Immature natural killer cell (primary cell): ENCODE measurements at regions not wholly inside any gene's neighbourhood (a gene's known extent, or its start where the extent isn't known, plus 50 kb on each side); places are given as distances from the start of the nearest gene placed in this dataset.

Source experiments
- DNase-seq, 3 donors: peaks; one replicate each; pipeline ENCODE4 v3.0.0; 2022; ENCODE audit warnings: mixed read lengths in 1 of 3
- H3K27ac Mint-ChIP-seq, 6 donors: one replicate each; pipeline ENCODE4 v1.8.0; 2020; ENCODE audit warnings: mixed read lengths in 6 of 6, mild to moderate bottlenecking in 5 of 6, inconsistent platforms in 4 of 6, moderate library complexity in 3 of 6
- H3K27me3 Mint-ChIP-seq, 3 donors: one replicate each; pipeline ENCODE4 v1.8.0; 2020 to 2021; ENCODE audit warnings: low read depth in 3 of 3, mild to moderate bottlenecking in 3 of 3, mixed read lengths in 3 of 3, moderate library complexity in 3 of 3, inconsistent platforms in 1 of 3
- H3K36me3 Mint-ChIP-seq, 3 donors: one replicate each; pipeline ENCODE4 v1.8.0; 2020; ENCODE audit warnings: mixed read lengths in 3 of 3, inconsistent platforms in 2 of 3, mild to moderate bottlenecking in 2 of 3
- H3K4me1 Mint-ChIP-seq, 2 donors: one replicate each; pipeline ENCODE4 v1.8.0; 2020; ENCODE audit warnings: inconsistent platforms in 2 of 2, mild to moderate bottlenecking in 2 of 2, mixed read lengths in 2 of 2, moderate library complexity in 1 of 2
- H3K4me3 Mint-ChIP-seq, 5 donors: one replicate each; pipeline ENCODE4 v1.8.0; 2020; ENCODE audit warnings: mild to moderate bottlenecking in 5 of 5, mixed read lengths in 5 of 5, inconsistent platforms in 3 of 5, moderate library complexity in 3 of 5
- H3K9me3 Mint-ChIP-seq, 6 donors: one replicate each; pipeline ENCODE4 v1.8.0; 2020; ENCODE audit warnings: mild to moderate bottlenecking in 6 of 6, mixed read lengths in 6 of 6, inconsistent platforms in 4 of 6, moderate library complexity in 3 of 6

GRCh38 chr13:74921326-74921725, 560.6 kb downstream of the TBC1D4 start:
- H3K27ac Mint-ChIP-seq: peak overlapping the region in 2 of 6 donors; percentile 20 to 60
- peaks cover 19 to 27% of the 10 kb centered on the region in 2 donors for H3K4me1 Mint-ChIP-seq

DNA sequence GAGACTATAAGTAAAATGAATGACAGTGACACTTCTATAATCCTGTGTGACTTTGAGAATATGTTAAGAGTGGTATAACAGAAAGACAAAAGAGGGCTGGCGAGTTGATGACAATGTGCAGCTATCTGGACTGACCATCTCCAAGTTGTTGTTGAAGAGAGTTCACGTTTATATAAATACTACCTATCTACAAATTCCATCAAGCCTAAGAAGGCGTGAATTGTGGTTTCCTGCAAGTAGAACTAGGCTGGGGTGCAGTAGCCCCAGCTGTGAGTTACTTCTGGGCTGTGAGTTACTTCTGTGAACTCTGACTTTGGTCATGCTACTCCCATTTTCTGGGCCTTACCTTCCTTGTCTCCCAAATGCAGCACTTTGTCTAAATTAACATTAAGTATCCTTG, 561.0 kb downstream of the TBC1D4 start:
- Mint-ChIP-seq H3K36me3 (no peaks in the 10 kb centered on the region), H3K27me3 (peaks cover 0 to 2% (median 1%) of the 10 kb centered on the region in 3 donors), H3K27ac (peak overlapping the region in 4 of 6 donors; percentile 18 to 64 (median 40)), H3K4me3 (peak overlapping the region in 3 of 5 donors; percentile 20 to 44 (median 30)), H3K9me3 (peaks cover 0 to 6% (median 3%) of the 10 kb centered on the region in 6 donors), H3K4me1 (peaks cover 19 to 27% of the 10 kb centered on the region in 2 donors)
- peak; percentile 6 to 40 (median 17) for DNase-seq

More at GRCh38 chr13:74921326-74921725, 560.6 kb downstream of the TBC1D4 start:
- H3K27me3 Mint-ChIP-seq: peaks cover 0 to 2% (median 1%) of the 10 kb centered on the region in 3 donors
- no peak for DNase-seq
- peak overlapping the region in 3 of 5 donors; percentile 20 to 44 (median 30) for H3K4me3 Mint-ChIP-seq
- H3K9me3 Mint-ChIP-seq: peaks cover 0 to 10% (median 4%) of the 10 kb centered on the region in 6 donors
- peaks cover 0 to 4% (median 0%) of the 10 kb centered on the region in 3 donors for H3K36me3 Mint-ChIP-seq

- Mint-ChIP-seq H3K27me3 (peaks cover 0 to 2% (median 1%) of the 10 kb centered on the region in 3 donors), H3K9me3 (peaks cover 0 to 4% (median under 1%) of the 10 kb centered on the region in 6 donors), H3K27ac (peak overlapping the region in 1 of 6 donors; percentile 60), H3K4me1 (peaks cover 19 to 27% of the 10 kb centered on the region in 2 donors), H3K36me3 (no peaks in the 10 kb centered on the region), H3K4me3 (peak overlapping the region in 2 of 5 donors; percentile 20 to 44)
- DNase-seq: no peak
These were observed 561.6 kb downstream of the TBC1D4 start for GRCh38 chr13:74920361-74920760.

DNA sequence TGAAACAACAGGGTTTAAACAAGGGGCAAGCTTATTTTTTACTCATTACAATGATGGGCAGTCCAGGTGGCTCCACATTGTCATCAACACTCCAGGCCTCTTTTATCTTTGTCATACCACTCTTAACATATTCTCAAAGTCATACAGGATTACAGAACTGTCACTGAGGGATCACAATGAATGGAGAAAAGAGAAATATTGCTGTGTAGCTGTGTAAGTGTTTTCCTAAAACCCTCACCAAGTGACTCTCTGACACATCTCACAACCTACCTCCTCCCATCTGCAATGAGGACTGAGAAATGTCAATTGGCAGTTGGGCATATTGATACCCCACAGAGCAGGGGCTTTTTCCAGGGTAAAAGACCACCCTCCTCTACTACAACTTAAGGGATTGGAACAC, 562.1 kb downstream of the TBC1D4 start:
- Mint-ChIP-seq H3K27me3 (peaks cover 0 to 2% (median 1%) of the 10 kb centered on the region in 3 donors), H3K9me3 (peaks cover 0 to 1% (median 0%) of the 10 kb centered on the region in 6 donors), H3K36me3 (no peaks in the 10 kb centered on the region), H3K27ac (peak overlapping the region in 1 of 6 donors; percentile 53), H3K4me3 (peak overlapping the region in 1 of 5 donors; percentile 19), H3K4me1 (peaks cover 19 to 27% of the 10 kb centered on the region in 2 donors)
- DNase-seq: no peak

DNA sequence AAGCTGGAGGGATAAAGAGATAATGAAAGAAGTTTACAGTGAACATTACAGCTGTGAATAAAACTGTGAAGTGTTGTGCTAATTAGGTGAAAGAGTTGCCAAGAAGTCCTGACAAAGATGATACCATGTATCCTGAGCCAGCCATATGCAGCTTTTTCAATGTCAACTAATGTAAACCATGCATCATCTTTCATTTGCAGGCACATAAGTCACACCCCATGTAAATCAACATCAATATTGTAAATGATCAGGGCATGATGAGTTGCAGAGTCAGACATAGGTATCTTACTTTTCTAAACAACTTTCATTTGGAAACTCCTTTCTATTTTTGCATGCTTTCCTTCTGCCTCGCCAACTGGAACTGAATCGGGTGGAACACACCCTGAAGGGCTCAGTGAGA, 569.1 kb downstream of the TBC1D4 start:
- H3K36me3 Mint-ChIP-seq: no peaks in the 10 kb centered on the region
- no peak for DNase-seq
- H3K4me1 Mint-ChIP-seq: no peaks in the 10 kb centered on the region
- no peaks in the 10 kb centered on the region for H3K9me3 Mint-ChIP-seq
- H3K27ac Mint-ChIP-seq: no peak overlapping the region
- no peak overlapping the region for H3K4me3 Mint-ChIP-seq
- no peaks in the 10 kb centered on the region for H3K27me3 Mint-ChIP-seq

DNA sequence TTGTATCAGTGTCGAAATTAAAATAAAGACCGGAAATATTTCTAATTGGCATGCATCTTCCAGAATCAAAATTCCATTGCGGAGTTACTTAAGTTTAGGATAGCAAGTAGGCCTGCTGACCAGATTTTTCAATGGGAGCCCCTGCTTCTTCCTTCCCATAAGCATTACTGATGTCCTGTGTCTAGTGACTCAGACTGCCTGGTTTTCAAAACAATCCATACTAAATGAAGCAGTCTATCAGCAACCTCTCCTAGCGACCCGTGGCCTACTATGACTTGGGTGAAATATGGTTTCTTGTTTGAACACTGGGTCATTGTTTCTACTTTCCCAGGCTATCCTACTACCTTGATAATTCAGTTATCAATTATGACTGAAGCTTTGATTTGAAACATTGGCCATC, 571.6 kb downstream of the TBC1D4 start:
- Mint-ChIP-seq H3K9me3 (no peaks in the 10 kb centered on the region), H3K4me1 (no peaks in the 10 kb centered on the region), H3K36me3 (no peaks in the 10 kb centered on the region), H3K27me3 (peaks cover 0 to 2% (median 1%) of the 10 kb centered on the region in 3 donors), H3K27ac (no peak overlapping the region), H3K4me3 (no peak overlapping the region)
- DNase-seq: no peak

- Mint-ChIP-seq H3K9me3 (no peaks in the 10 kb centered on the region), H3K4me3 (no peak overlapping the region), H3K27ac (no peak overlapping the region), H3K4me1 (peaks cover 6 to 10% of the 10 kb centered on the region in 2 donors), H3K36me3 (no peaks in the 10 kb centered on the region), H3K27me3 (peaks cover 0 to 3% (median 2%) of the 10 kb centered on the region in 3 donors)
- DNase-seq: no peak
These were observed 574.2 kb downstream of the TBC1D4 start for GRCh38 chr13:74907788-74908187.

DNA sequence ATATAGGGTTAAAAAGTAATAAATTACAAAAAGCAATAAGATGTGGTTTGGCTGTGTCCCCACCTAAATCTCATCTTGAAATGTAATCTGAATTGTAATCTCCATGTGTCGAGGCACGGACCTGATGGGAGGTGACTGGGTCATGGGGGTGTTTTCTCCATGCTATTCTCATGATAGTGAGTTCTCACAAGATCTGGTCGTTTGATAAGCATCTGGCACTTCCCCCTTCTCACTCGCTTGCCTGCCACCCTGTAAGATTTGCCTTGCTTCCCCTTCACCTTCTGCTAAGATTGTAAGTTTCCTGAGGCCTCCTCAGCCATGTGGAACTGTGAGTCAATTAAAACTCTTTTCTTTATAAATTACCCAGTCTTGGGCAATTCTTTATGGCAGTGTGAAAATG, 577.4 kb downstream of the TBC1D4 start:
- Mint-ChIP-seq H3K27me3 (peaks cover 0 to 3% (median 2%) of the 10 kb centered on the region in 3 donors), H3K4me1 (peaks cover 6 to 10% of the 10 kb centered on the region in 2 donors), H3K9me3 (no peaks in the 10 kb centered on the region), H3K36me3 (peaks cover 0 to 4% (median 0%) of the 10 kb centered on the region in 3 donors), H3K4me3 (no peak overlapping the region), H3K27ac (no peak overlapping the region)
- no peak for DNase-seq

GRCh38 chr13:74895042-74895796, 586.8 kb downstream of the TBC1D4 start:
- Mint-ChIP-seq H3K9me3 (no peaks in the 10 kb centered on the region), H3K36me3 (no peaks in the 10 kb centered on the region), H3K27ac (no peak overlapping the region), H3K27me3 (peaks cover 0 to 2% (median 0%) of the 10 kb centered on the region in 3 donors), H3K4me3 (no peak overlapping the region), H3K4me1 (no peaks in the 10 kb centered on the region)
- no peak for DNase-seq

- Mint-ChIP-seq H3K9me3 (no peaks in the 10 kb centered on the region), H3K4me1 (no peaks in the 10 kb centered on the region), H3K4me3 (no peak overlapping the region), H3K27ac (no peak overlapping the region), H3K36me3 (no peaks in the 10 kb centered on the region), H3K27me3 (peaks cover 0 to 2% (median 2%) of the 10 kb centered on the region in 3 donors)
- DNase-seq: no peak
These were observed 589.9 kb downstream of the TBC1D4 start for GRCh38 chr13:74892096-74892495.

DNA sequence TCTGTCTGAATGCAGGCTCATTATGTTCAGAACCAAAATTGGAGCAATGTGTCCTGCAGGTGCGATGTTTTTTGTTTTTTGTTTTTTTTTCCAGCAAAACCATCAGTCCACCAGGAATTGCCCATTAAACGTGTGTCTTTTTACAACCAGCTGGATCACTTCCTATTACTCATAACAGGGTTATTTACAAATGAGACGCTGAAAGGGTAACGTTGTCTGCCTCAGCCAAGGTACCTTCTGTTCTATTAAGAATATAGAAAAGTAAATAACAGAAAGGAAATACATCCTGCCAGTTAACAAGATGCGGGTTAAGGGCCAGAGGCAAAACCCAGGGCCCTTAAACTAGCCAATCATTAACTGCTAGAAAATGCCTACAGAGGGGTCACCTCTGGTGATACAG, 590.4 kb downstream of the TBC1D4 start:
- peaks cover 0 to 2% (median 2%) of the 10 kb centered on the region in 3 donors for H3K27me3 Mint-ChIP-seq
- H3K36me3 Mint-ChIP-seq: no peaks in the 10 kb centered on the region
- no peak overlapping the region for H3K4me3 Mint-ChIP-seq
- no peak overlapping the region for H3K27ac Mint-ChIP-seq
- no peak for DNase-seq
- no peaks in the 10 kb centered on the region for H3K4me1 Mint-ChIP-seq
- no peaks in the 10 kb centered on the region for H3K9me3 Mint-ChIP-seq

DNA sequence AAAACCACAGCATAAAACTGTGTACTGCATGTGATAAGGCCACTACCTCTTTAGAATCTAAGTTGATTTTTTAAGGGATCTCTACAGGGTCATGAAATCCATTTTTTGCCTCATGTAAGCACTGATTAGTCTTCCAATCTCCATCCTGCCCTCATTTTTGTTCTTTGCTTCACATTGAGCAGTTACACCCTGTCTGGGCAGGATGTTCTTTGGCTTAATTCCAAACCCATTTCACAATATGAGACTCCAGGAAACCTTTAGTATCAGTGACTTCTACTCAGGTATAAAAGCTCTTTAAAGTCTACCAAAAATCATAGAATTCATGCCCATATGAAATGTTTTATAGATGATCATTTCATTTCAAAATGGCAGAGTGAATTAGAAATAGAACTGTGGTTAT, 592.6 kb downstream of the TBC1D4 start:
- H3K4me1 Mint-ChIP-seq: no peaks in the 10 kb centered on the region
- no peaks in the 10 kb centered on the region for H3K36me3 Mint-ChIP-seq
- no peak overlapping the region for H3K4me3 Mint-ChIP-seq
- H3K27ac Mint-ChIP-seq: no peak overlapping the region
- H3K27me3 Mint-ChIP-seq: peaks cover 0 to 2% (median 2%) of the 10 kb centered on the region in 3 donors
- H3K9me3 Mint-ChIP-seq: no peaks in the 10 kb centered on the region
- no peak for DNase-seq

DNA sequence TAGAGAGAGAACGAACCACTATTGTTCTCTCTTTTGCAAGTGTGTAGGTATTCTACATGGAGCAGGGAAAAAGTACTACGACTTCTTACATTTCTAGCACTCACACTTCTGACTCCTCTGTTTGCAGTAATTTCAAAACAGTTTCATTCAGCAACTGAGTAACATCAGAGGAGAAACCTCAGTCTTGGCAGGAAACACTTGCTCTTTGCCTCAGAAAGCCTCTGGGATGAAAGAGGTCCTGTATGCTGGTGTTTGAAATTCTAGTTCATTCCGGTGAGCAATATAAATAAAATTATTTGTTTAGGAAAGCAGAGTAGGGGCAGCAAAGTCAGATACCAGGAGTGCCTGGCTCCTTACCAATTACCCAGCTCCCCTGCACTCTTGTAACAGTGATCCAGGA, 595.5 kb downstream of the TBC1D4 start:
- no peak for DNase-seq
- Mint-ChIP-seq H3K4me1 (no peaks in the 10 kb centered on the region), H3K4me3 (no peak overlapping the region), H3K27me3 (peaks cover 0 to 2% (median 0%) of the 10 kb centered on the region in 3 donors), H3K27ac (no peak overlapping the region), H3K9me3 (no peaks in the 10 kb centered on the region), H3K36me3 (no peaks in the 10 kb centered on the region)

DNA sequence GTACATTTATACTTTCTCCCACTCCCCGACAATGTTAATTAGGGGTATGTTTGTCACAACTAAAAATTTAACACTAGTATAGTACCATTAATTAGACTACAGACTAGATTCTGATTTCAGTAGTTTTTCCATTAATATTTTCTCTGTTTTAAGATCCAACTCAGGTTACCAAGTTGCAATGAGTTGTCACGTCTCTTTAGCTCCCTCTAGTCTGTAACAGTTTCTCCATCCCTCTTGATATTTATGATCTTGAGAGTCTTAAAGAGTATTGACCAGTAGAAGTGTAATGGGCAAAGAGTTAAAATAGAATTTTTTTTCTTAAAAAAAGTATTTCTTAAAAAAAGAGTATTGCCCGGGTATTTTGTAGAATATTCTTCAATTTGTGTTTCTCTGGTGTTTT, 598.1 kb downstream of the TBC1D4 start:
- no peak overlapping the region for H3K4me3 Mint-ChIP-seq
- peaks cover 0 to 12% (median 1%) of the 10 kb centered on the region in 6 donors for H3K9me3 Mint-ChIP-seq
- peaks cover 0 to 9% (median 0%) of the 10 kb centered on the region in 3 donors for H3K27me3 Mint-ChIP-seq
- no peak overlapping the region for H3K27ac Mint-ChIP-seq
- H3K36me3 Mint-ChIP-seq: no peaks in the 10 kb centered on the region
- no peaks in the 10 kb centered on the region for H3K4me1 Mint-ChIP-seq
- DNase-seq: no peak
